Stimulated activated CD4-positive, alpha-beta T cell treated with anti-CD3 and anti-CD28 coated beads, Interleukin-15, amount 100 ng/mL, for 1 hour (primary cell): ENCODE measurements at regions not wholly inside any gene's neighbourhood (a gene's known extent, or its start where the extent isn't known, plus 50 kb on each side); places are given as distances from the start of the nearest gene placed in this dataset.

Experiments
- DNase-seq, 2 donors: peaks; one replicate each; pipeline ENCODE4 v3.0.0-alpha.2; 2020; ENCODE audit warnings: low read depth in 1 of 2, low spot score in 1 of 2

DNA sequence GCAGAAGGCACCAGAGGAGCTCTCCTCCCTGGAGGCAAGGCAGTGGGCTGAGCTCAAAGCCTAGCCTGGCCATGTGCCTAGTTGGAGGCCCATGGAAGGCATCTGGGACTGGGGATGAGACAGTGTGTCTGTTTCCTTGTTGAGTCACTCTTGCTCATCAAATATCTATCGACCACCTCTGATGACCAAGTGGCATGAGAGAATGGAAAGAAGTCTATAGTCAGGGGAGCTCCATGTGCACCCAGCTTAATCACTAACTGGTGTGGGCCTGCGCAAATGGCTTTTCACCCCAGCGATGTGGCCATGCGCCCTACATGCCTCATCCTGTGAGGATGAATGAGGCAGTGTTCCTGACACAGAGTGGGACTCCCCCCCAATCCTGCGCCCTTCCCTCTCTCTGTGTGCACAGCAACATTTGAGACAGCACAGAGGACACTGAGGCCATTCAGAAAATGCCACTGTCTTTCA, 229.9 kb downstream of the RPS24 start:
- no peak for DNase-seq

DNA sequence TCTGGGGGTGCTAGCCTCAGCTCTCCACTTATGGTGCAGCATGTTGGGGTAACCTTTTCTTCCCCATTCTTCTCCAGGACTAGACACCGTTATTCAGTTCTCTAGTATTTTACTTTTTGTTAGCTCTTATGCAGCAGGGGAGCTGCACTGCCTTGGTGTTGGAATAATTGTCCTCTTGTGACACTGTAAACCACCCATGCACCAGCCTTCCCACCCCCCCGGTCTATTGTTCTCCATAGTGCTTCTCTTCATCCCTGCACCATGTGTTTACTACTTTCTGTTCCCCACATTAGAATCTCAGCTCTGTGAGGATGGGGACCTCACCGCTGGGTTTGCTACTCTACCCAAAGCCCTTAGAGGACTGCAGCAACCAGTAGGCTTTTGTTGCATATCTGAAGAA, 230.7 kb downstream of the RPS24 start:
- DNase-seq, result no peak

DNA sequence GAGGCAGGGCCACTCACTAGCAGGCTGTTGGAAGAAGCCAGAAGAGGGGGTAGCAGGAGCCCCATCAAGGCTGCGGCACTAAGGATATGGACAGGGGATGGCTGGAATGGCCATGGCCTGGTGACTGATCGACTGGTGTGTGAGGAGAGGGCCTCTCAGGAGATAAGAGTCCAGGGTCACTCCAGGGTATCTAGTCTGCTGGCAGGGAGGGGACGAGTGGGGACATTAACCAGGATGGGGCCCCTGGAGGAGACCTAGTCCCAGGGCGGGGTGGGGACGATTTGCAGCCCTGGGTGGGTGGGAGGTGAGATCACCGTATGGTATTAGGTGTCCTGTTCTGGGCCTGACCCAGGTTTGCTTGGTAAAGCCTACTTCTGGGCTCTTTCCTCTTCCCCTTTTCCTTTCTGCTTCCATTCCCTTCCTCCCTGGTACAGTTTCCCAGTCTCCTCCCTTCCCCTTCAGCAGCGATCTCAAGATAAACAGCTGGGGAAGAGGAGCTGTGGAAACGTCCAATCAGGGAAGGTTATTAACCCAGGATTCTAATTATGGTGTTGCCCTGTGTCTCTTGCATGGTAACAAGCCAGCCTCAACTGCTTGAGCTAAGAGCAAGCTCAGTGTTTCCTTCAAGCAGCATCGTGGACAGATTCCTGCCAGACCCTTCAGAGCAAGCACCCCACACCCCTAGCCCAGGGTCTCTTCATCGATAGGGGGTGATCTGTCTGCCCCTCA, 233.2 kb downstream of the RPS24 start:
- DNase-seq, result no peak

DNA sequence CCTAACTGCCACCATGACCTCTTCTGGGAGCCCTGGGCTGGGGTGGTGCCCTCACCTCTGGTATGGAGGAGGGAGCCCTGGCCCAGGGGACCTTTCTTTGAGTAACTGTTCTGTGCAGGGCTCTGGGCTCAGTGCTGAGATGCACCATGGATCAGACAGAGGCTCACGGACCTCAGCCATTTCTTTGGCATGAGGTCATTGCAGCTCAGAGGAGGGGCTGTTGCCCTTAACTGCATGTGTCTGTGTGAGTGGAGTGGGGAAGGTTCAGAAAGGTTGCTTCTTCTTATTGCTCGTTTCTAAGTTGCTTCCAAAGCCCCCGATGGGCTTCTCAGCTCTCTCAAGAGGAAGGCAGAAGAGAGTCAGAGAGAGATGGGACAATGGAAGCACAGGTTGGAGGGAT, 233.9 kb downstream of the RPS24 start:
- no peak for DNase-seq

DNA sequence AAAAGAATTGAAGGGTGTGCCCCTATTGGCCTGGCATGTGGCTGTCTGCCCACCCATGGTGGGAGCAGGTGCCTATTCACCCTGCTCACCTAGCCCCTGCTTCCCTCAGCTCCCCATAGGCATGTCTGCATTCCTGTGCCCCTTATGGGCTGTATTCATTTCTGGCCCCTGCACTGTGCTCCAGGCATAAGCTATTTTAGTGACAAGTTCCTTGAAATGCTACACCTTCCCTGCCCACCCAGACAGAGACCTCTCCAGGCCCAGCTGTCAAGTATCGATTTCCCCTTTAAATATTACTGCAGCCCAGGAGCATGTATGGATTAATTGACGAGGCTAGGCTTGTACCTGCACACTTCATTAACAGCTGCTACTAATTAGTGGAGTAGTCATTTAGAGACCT, 235.4 kb downstream of the RPS24 start:
- DNase-seq, result no peak

DNA sequence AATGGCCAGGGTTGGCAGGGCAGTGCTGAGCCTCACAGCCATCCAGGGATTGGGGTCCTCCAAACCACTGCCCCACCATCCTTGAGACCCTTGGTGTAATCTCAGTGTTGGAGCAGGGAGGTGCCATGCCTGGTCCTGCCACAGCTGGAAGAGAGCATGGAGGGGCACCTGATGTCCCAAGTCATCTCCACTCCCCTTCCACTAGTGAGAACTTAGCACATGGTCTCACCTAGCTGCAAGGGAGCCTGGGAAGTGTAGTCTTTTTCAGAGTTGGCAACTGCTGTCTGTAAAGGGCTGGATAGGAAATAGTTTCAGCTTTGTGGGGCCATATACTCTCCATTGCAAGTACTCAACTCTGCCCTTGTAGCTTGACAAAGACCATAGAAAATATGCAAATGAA, 238.7 kb downstream of the RPS24 start:
- no peak for DNase-seq

DNA sequence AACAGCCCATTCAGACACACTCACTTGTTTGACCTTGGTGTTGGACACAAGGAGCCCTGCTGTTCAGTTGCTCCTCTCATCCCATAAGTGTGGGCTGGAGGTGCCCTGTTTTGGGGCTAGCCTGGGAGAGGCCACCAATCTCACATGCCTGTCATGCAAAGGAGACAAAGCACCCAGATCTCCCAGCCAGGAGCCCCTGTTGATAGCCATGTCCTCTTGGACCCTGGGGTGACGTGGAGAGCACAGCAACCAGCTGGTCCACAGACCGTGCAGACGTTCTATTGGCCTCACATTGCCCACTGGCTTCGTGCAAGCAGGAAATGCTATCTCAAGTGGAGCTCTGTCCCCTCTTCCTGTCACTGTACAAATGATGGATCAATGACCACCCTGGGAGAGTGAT, 240.8 kb downstream of the RPS24 start:
- no peak for DNase-seq

DNA sequence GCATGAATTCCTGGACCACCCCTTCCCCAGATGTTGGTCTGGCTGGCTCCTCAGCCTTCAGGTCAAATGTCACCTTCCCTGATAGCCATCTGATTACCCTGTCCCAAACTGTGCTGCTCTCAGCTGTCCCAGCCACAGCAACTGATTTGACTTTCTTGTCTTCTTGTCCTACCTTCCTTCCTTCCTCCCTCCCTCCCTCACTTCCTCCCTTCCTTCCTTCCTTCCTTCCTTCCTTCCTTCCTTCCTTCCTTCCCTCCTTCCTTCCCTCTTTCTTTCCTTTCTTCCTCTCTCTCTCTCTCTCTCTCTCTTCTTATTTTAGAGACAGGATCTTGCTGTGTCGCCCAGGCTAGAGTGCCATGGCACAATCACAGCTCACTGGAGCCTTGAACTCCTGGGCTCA, 242.5 kb downstream of the RPS24 start:
- no peak for DNase-seq

DNA sequence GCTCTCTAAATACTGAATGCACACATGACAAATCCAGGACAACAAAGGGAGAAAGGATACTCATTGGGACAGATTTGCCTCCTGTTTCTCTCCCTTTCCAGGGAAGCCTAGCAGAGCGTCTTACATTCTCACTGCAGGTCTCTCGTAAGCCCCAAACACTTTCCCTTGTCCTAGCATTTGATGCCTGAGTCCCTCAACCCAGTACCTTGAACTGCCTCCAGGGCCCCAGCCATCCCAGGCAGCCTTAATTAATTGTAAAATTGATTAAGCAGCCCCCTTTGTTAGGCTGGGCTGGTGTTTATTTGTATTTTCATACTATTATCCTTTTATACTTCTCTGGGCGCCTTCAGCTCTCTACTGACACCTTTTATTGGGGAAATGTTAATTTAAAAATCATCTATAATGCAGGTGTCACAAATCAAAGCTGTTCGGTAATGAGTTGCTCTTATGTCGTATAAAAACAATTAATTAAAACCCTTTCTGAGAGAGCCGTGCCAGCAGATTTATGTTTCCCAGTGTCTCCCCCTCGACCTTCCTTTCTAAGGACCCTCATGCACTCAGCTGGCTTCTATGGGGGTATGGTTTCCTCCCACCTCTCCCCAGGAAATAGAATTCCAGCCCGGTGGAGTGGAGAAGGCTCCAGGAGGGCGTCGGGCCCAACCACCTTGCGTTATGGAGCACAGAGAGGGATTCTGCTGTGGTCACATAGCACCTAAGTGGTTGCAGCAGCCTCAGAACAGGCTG, 243.8 kb downstream of the RPS24 start:
- DNase-seq, result no peak

DNA sequence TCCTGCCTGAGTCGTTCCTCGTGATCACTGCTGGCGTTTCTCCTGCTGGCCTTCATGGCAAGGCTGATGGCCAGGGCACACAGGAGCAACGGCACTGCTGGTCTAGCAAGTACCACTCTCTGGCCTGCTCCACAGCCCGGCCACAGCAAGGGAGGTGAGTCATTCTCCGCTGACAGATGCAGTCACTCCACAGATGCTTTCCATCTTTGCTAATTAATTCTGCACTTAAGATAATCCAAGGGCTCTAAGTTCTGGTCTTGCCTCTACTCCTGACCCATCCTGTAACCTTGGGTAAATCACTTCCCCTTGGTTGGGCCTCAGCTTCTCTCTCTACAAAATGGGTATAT, 244.4 kb downstream of the RPS24 start:
- no peak for DNase-seq

DNA sequence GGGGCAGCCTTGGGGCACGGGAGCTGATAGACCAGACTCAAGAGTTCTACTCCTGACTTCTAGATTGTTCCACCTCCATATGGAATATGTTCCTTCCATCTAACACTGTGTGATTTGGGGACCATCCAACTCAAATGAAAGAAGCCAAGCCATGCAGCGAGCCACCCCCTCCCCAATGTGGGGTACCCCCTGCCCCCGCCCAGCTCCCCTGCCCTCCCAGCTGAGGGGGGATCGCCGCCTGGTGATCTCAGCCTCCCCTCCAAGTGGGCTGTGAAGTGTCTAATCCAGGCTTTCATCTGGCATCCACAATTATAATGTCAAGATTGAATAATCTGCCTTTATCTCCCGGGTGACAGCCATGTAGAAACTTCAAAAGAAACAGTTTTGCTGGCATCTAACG, 246.1 kb downstream of the RPS24 start:
- no peak for DNase-seq

DNA sequence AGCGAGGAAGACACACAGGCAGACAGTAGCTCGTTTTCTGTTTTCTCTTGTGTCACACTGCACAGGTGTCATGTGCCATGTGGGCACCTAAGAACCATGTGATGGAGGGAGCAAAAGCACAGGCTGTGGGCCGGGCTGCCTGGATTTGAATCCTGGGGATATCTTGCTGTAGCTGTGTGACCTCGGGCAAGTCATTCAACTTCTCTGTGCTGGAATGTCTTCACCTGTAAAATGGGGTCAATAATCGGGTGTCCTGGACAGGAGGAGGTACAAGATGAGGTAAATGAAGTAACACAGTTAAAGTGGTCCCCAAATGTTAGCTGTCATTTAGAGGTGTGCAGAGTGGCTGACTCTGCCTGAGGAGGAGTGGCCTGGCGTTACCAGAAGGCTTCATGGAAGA, 246.9 kb downstream of the RPS24 start:
- no peak for DNase-seq

DNA sequence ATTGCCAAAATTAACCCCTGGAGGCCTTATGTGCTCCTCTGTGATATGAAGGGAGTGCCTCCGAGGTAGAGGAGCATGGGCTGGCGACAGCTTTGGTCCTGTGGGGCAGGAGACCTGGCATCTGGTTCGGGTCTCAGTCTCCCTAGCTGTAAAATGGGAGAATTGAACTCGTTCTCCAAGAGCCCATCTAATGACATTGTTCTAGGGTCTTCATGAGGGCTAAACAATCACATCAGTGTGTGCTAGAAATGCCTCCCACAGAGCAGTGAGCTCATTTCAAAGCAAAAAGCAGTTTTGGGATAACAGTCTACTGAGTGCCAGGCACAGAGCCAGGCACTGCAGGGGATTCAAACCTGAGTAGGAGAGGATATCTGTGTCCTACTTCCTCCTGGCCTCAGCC, 248.0 kb downstream of the RPS24 start:
- DNase-seq, result no peak

DNA sequence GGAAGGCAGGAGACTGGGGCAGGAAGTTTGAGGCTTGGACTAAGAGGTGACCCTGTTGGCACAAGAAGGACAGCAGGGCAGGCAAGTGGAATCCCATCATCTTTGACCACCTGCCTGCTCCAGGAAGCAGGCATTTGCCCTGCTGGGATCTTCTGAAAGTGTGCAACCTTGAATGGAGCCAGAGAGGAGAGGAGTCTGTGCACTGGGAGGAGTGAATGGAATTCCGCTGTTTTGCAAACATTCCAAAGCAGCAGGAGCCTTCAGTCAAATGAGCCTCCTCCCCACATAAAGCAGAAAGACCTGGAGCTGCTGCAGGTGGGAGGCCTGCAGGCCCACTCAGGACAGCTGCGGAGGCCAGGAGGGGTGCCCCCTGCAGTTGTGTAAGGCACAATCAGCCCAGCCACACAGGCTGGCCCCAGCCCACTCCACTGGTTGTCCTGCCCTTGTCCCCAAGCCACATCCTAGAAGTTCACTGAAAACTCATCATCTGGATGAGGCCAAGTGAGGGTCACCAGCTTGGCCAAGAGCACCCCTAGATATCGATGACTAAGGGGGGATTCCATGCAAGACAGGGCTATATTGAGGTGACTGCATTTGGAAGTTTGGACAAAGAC, 249.5 kb downstream of the RPS24 start:
- no peak for DNase-seq

DNA sequence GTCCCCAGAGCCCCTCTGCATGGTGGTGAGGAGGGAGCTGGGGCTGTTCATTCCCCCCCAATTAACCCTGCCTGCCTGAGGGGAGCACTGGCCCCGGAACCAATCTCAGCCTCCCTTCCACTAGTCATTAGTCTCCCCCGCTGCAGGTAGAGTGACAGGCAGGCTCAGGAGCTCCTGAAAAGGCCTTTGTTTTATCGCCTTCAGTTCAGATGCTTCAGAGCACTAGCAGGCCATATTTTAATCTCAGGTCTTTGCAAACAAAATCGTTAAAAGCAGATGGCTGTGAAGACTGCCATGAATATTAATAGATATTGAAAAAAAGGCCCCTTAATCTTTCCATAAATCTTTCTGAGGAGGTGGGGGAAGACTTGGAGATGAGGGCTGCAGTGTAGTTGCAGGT, 250.7 kb downstream of the RPS24 start:
- DNase-seq, result no peak

DNA sequence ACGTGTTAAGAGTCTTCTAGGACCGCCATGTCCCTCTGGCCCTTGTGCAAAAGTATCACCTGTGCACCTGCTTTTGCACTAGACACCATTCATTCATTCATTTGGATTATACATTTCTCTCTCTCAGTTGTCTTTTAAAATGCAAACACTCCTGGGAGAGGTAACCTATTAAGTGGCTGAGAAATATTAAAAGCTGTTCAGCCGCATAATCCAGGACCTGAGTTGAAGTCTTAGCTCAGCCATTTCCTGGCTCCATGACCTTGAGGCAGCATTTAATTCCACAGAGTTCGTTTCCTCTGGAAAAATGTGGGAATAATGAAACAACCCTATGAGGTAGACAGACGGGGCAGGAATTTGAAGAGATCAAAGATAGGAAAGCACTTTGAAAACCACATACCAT, 251.6 kb downstream of the RPS24 start:
- DNase-seq, result no peak

DNA sequence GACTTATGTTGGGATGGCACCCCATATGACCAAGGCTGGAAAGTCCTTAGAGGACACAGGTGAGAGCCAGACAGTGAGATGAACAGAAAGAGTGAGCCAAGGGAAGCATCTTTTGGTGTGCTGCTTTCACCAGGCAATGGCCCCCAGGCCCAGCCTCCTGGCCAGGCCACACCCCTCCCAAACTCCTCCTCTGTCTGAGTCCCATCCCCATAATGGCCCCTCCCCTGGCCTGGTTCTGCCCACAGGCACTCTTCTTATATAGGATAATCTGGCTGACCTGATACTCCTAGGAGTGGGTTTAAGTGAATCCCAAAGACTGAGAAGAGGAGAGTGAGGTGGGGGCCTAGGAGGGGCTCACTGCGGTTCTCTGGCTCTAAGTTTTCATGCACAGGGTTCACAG, 252.5 kb downstream of the RPS24 start:
- no peak for DNase-seq

DNA sequence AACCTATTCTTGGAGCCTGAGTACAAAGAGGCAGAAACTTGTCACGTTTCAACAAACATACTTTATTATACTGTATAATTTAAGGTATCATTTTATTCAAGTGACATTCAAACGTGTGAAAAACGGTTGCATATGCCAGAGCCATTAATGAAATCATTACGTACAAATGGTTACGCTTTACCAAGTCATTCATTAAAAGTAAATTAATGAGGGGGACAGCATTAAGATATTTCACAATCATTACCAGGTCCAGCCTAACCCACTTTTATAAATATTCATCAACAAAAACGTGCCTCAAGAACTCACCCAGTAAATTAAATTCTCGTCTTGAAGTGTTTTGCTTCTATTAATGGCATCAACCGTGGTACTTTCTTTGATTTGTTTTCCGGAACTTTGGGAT, 253.0 kb downstream of the RPS24 start:
- no peak for DNase-seq

DNA sequence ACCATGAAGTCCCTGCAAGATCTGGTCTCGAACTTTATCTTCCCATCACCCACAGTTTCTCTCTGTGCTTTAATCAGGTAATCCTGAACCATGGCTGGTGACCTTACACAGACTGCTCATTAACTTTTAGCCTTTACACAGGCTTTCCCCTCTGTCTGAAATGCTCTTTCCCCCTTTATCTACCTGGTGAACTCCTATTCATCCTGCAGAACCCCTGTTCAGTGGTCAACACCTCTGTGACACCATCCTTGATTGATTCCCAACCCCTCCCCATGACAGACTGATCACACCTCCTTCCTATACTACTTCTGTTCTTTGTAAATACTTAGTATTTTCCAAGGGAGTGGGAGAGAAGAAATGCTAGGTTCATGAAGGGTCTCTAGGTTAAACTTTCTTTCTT, 254.0 kb downstream of the RPS24 start:
- DNase-seq, result no peak

DNA sequence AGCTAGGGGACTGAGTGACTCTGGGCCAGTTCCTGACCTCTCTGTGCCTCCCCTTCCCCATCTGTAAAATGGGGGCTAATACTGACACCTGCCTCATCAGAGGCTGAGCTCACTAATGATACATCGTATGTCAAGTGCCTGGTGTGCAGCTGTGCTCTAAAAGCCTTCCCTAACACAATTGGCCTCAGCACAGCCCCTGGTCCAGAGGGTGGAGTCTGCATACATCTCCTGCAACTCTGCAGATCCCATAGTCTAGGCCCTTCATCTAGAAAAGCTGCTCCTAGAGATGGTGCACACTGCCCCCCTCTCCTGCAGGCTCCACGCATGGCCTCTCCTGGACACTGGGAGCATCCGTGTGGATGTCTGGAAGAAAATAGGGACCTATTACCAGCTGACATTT, 255.0 kb downstream of the RPS24 start:
- DNase-seq, result no peak

DNA sequence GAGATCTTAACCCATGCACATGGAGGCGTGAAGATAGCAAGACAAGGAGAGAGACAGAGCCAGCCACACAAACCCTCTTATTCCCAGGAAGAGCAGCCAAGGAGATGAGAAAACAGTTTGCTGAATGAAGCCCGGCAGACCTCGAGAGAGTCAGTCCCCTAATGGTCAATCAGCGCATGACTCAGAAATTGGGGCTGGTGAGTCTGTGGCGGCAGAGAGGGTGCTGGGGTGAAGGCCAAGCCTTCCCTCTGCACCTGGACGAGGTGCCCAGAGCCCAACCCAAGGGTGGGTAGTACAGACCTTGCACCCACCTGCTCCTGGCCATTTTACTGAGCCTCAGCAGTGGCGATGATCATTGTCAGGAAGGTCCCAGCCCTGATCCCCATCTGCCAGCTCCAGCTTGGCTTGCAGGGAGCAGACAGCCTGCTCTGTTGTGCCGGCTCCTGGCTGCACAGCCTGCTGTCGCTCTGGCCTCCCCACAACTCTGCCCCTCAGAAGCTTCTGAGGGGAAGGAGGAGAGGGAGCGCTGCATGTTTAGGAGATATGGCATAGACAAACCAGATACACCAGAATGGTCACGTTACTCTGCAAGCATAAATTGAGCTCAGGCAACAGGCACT, 256.6 kb downstream of the RPS24 start:
- DNase-seq, result no peak

DNA sequence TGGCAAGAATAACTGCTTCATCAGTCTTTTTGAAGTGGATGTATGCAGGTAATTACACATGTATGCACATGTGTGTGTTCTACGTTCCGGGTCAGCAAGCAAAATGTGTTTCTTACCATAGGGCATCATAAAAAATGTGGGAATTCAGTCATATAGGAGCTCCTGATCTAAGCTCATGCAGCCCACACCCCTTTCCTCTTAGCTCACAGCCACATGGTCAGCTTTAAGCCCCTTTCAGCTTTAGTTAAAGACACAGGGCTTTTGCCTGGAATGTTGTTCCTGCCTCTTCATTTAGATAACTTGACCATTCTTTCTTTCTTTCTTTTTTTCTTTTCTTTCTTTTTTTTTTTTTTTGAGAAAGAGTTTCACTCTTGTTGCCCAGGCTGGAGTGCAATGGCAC, 258.1 kb downstream of the RPS24 start:
- no peak for DNase-seq
